GM18861 (cell line): ENCODE measurements at regions not wholly inside any gene's neighbourhood (a gene's known extent, or its start where the extent isn't known, plus 50 kb on each side); places are given as distances from the start of the nearest gene placed in this dataset.
"Not testable (repeated sequence)": the region's sequence is repeated elsewhere in the genome, so short reads cannot be mapped to it uniquely, and the experiment has no call there.

ENCODE experiments used
- ATAC-seq: cut with Tn5 transposase; IDR thresholded peaks from one replicate; pipeline ENCODE4 v1.9.1; 2021; ENCODE audit not compliant: unreplicated experiment

GRCh38 chr3:94405258-94406035, 342.6 kb downstream of the NSUN3 start:
- ATAC-seq, result no peak

- ATAC-seq, result no peak
Measured at GRCh38 chr3:94406595-94406994, 343.7 kb downstream of the NSUN3 start.

GRCh38 chr3:94412936-94413335, 350.1 kb downstream of the NSUN3 start:
- ATAC-seq, result not testable (repeated sequence)

- no peak for ATAC-seq
Measured at GRCh38 chr3:94413336-94414108, 350.7 kb downstream of the NSUN3 start.

GRCh38 chr3:94414418-94414817, 351.6 kb downstream of the NSUN3 start:
- no peak for ATAC-seq

- no peak for ATAC-seq
Measured at GRCh38 chr3:94416768-94417167, 353.9 kb downstream of the NSUN3 start.

- ATAC-seq, result no peak
Measured at GRCh38 chr3:94417963-94418455, 355.1 kb downstream of the NSUN3 start.

- ATAC-seq, result no peak
Measured at GRCh38 chr3:94420931-94421330, 358.1 kb downstream of the NSUN3 start.

GRCh38 chr3:94423578-94423977, 360.7 kb downstream of the NSUN3 start:
- ATAC-seq, result no peak

GRCh38 chr3:94429517-94429916, 366.7 kb downstream of the NSUN3 start:
- ATAC-seq, result no peak

GRCh38 chr3:94431876-94432570, 369.2 kb downstream of the NSUN3 start:
- ATAC-seq, result no peak

GRCh38 chr3:94433811-94434210, 370.9 kb downstream of the NSUN3 start:
- no peak for ATAC-seq

GRCh38 chr3:94440767-94441493, 378.1 kb downstream of the NSUN3 start:
- no peak for ATAC-seq

GRCh38 chr3:94441494-94441847, 378.6 kb downstream of the NSUN3 start:
- ATAC-seq, result no peak

GRCh38 chr3:94453864-94454263, 391.0 kb downstream of the NSUN3 start:
- no peak for ATAC-seq

- no peak for ATAC-seq
Measured at GRCh38 chr3:94459167-94459566, 396.3 kb downstream of the NSUN3 start.

GRCh38 chr3:94460931-94461330, 398.1 kb downstream of the NSUN3 start:
- no peak for ATAC-seq

GRCh38 chr3:94462931-94463330, 400.1 kb downstream of the NSUN3 start:
- no peak for ATAC-seq

- ATAC-seq, result no peak
Measured at GRCh38 chr3:94472511-94472910, 409.6 kb downstream of the NSUN3 start.

- no peak for ATAC-seq
Measured at GRCh38 chr3:94481226-94481898, 418.5 kb downstream of the NSUN3 start.
